MM.1S (cell line): ENCODE measurements at regions not wholly inside any gene's neighbourhood (a gene's known extent, or its start where the extent isn't known, plus 50 kb on each side); places are given as distances from the start of the nearest gene placed in this dataset.

Source experiments
- CTCF ChIP-seq: fragments of 300-600 bp; sonication (generic); IDR thresholded peaks from 2 replicates; pipeline ENCODE4 v1.5.1; 2016; ENCODE audit warnings: antibody characterized with exemption, low read length, mixed read lengths
- EZH2 ChIP-seq: fragments of 300-600 bp; sonication (generic); optimal IDR thresholded peaks from 2 replicates; pipeline ENCODE3; 2017; ENCODE audit warnings: low read depth, mild to moderate bottlenecking, antibody characterized with exemption, low read length, mixed read lengths
- EZH2phosphoT487 ChIP-seq: fragments of 300-600 bp; sonication (generic); IDR thresholded peaks from 2 replicates; pipeline ENCODE4 v1.6.1; 2018; ENCODE audit warnings: antibody characterized with exemption, low read length

GRCh38 chr7:136061433-136061832 is 84.3 kb upstream of the MTPN start:
- TF ChIP-seq CTCF (no peak), EZH2 (no peak), EZH2phosphoT487 (no peak)
